Stimulated activated CD4-positive, alpha-beta T cell treated with anti-CD3 and anti-CD28 coated beads, Interleukin-1b, Interleukin-23, amount 100 ng/mL, for 1 hour (primary cell): ENCODE measurements at regions not wholly inside any gene's neighbourhood (a gene's known extent, or its start where the extent isn't known, plus 50 kb on each side); places are given as distances from the start of the nearest gene placed in this dataset.

Source experiments
- DNase-seq, 2 donors: peaks; one replicate each; pipeline ENCODE4 v3.0.0-alpha.2; 2020; ENCODE audit warnings: low read depth in 2 of 2

GRCh38 chr5:124463851-124464250 lies 282.6 kb downstream of the ZNF608 start:
- DNase-seq, result no peak

- DNase-seq, result no peak
These were observed 283.7 kb downstream of the ZNF608 start for GRCh38 chr5:124462751-124463150.

GRCh38 chr5:124461941-124462340 lies 284.5 kb downstream of the ZNF608 start:
- DNase-seq, result no peak

GRCh38 chr5:124461157-124461556 lies 285.3 kb downstream of the ZNF608 start:
- no peak for DNase-seq

GRCh38 chr5:124460642-124461041 lies 285.8 kb downstream of the ZNF608 start:
- DNase-seq, result no peak

GRCh38 chr5:124459984-124460383 lies 286.5 kb downstream of the ZNF608 start:
- no peak for DNase-seq

- no peak for DNase-seq
These were observed 288.5 kb downstream of the ZNF608 start for GRCh38 chr5:124457901-124458300.

GRCh38 chr5:124457101-124457500 lies 289.3 kb downstream of the ZNF608 start:
- no peak for DNase-seq

GRCh38 chr5:124456249-124456648 lies 290.2 kb downstream of the ZNF608 start:
- DNase-seq, result no peak

- DNase-seq, result no peak
These were observed 292.4 kb downstream of the ZNF608 start for GRCh38 chr5:124454081-124454480.

GRCh38 chr5:124453221-124454051 lies 293.0 kb downstream of the ZNF608 start:
- no peak for DNase-seq

- DNase-seq, result no peak
These were observed 294.0 kb downstream of the ZNF608 start for GRCh38 chr5:124452412-124452811.

GRCh38 chr5:124451721-124452383 lies 294.6 kb downstream of the ZNF608 start:
- DNase-seq, result no peak

- DNase-seq, result no peak
These were observed 300.3 kb downstream of the ZNF608 start for GRCh38 chr5:124446120-124446519.

- DNase-seq, result no peak
These were observed 301.3 kb downstream of the ZNF608 start for GRCh38 chr5:124445070-124445619.

- DNase-seq, result no peak
These were observed 302.2 kb downstream of the ZNF608 start for GRCh38 chr5:124444147-124444775.

GRCh38 chr5:124440471-124440870 lies 306.0 kb downstream of the ZNF608 start:
- no peak for DNase-seq

GRCh38 chr5:124439609-124440008 lies 306.8 kb downstream of the ZNF608 start:
- no peak for DNase-seq

- no peak for DNase-seq
These were observed 307.5 kb downstream of the ZNF608 start for GRCh38 chr5:124438903-124439281.

GRCh38 chr5:124438026-124438902 lies 308.2 kb downstream of the ZNF608 start:
- DNase-seq, result no peak

GRCh38 chr5:124436294-124436693 lies 310.1 kb downstream of the ZNF608 start:
- no peak for DNase-seq

- DNase-seq, result no peak
These were observed 313.3 kb downstream of the ZNF608 start for GRCh38 chr5:124433170-124433569.
